T-helper 9 cell (primary cell): ENCODE measurements at regions not wholly inside any gene's neighbourhood (a gene's known extent, or its start where the extent isn't known, plus 50 kb on each side); places are given as distances from the start of the nearest gene placed in this dataset.

ENCODE experiments used
- DNase-seq: peaks from one replicate; pipeline ENCODE4 v3.0.0-alpha.2; 2020

DNA sequence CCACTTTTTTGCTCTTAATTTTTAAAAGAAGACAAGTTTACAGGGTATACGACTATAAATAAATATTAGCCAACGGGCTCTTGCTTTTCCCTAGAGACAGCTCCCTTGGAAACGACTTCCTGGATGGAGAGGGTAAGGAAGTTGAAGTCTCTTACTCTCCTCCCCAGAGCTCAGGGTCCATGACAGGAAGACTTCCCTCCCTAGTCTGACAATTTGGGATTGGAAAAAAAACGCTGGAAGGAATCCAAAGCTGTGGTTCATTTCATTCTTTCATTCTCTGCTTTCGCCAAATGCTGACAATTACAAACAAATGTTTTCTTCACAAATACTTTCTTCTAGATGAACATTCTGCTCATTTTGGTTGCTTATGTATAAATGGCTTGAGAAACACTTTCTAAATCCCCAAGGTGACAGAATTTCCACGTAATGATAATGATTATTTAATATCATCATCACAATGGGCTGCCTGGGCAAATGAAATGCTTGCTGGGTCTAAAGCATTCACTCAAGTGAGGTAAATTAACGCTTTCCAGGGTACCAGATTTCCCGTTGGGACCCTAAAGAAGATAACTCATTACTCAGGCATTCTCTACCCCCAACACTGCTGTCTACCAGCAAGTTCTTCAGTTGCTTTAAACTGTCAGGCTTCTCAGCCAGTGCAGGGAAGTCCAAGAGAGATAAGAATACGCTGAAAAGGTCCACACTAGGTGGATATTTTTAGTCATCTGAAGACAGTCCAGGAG is 139.8 kb upstream of the SLC30A5 start:
- DNase-seq = no peak

DNA sequence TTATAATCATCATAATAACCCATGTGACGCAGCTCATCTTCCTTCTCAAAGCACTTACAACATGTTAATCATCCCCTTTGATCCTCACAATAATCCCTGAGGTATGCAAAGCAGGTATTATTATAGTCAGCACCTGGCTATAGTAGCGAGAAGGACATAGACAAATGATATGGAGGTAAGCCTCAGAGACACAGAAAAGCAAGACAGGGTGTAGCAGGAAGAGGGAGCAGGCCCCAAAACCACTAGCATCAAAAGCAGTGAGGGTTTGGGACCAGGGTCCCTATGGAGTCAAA is 139.2 kb upstream of the SLC30A5 start:
- DNase-seq = no peak

DNA sequence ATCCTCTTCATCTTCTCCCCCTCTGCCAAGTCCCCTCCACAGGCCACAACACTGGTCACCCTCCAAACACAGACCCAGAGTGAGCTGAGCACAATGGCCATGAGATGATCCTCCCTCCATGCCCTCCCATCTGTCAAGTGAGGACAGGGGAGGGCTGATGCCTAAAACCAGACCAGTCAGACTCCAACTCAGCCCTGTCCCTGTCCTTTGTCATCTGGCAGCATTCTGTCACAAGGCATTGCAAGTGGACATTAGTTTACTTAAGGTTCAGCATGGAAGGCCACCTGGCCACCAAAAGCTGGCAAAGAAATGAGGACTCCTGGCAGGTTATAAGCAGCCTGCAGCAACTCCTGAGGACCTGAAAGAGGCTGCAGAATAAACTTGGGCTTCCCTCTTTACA is 136.2 kb upstream of the SLC30A5 start:
- DNase-seq = no peak

DNA sequence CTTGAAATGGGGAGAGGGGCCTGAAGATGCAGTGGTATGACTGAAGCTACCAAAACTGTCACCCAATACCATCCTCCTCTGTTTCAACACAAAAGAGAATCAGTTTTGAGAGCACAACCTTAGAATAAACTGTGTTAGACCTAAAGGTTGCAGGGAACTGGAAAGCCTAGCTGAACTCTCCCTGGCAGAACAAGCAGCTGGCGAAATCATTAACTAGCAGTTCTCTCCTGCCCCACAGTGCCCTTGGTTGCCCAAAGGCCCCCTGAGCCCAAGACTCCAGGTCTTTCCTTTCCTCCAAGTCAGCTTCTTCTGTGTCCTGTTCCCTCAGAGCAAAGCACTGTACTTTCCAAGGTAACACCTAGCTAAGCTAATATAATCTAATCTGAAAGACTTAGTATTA is 135.4 kb upstream of the SLC30A5 start:
- no peak for DNase-seq

DNA sequence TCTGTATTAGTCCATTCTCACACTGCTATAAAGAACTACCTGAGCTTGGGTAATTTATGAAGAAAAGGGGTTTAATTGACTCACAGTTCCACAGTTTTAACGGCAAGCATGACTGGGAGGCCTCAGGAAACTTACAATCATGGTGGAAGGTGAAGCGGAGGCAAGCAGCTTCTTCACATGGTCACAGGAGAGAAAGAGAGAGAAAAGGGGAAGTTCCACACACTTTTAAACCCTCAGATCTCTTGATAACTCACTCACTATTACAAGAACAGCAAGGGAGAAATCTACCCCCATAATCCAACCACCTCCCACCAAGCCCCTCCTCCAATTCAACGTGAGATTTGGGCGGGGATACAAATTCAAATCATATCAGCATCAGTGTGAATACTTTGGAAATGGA is 133.4 kb upstream of the SLC30A5 start:
- DNase-seq = no peak

DNA sequence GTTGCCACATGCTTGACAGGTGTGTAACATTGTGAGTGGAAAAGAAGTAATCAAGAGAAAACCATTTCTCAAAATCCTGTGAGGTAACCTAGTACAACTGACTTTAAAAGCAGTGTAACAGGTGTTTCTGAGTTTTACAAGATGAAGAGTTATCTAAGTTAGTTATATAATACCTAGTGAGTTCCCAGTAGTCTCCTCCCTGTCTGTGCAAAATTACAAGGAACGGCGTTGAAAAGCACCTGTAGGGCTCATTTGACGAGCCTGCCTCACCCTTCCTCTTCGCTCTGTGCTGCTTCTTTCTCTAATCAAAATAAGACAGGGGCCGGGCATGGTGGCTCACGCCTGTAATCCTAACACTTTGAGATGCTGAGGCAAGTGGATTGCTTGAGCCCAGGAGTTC is 132.9 kb upstream of the SLC30A5 start:
- DNase-seq = no peak

DNA sequence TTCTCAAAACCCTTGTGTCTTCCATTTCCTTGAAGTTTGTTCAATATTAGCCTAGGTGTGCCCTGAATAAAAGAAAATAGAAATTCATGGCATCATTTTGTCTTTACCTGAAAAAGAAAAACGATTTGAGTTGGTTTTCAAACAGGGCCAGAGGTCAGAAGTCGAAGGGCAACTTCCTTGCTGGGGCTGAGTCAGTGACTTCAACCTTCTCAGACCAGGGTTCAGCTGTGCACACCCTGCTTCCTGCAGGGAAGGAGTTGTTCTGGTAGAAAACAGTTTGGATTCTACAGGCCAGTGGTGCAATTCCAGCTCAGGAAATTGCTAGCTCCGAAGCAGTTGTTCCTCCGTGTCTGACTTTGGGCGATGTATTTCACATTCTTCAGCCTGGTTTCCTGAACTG is 132.1 kb upstream of the SLC30A5 start:
- DNase-seq = no peak

DNA sequence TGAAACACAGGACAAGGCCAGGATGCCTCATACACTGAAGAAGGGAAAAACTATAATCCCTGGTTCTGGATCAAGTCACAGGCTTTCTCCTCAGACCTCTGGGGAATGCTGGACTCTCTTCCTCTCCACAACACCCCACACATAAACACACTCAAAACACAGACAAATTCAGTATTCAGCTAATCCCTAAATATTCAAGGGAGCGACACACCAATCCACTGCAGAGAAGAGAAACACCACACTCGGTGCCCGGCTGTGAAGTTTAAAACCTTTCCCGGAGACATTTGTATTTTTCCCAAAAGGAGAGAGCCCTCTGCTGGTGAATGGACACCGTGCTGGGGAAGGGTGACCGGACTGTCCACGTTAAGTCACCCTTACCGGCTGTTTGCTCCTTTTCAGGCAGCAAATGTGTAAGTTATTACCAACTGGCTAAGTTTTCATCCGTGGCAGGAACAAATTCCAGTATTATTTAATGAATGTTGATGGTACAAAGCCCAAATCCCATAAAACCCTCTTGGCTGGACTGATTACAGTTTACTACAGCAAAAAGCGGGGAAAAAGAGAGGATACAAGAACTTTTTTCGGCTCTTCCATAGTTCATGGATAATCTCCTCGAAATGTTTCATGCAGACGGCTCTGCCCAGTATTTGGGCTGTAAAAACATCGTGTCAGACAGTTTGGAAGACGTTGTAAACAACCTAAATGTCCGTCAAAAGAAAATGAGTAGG is 130.9 kb upstream of the SLC30A5 start:
- DNase-seq = no peak

DNA sequence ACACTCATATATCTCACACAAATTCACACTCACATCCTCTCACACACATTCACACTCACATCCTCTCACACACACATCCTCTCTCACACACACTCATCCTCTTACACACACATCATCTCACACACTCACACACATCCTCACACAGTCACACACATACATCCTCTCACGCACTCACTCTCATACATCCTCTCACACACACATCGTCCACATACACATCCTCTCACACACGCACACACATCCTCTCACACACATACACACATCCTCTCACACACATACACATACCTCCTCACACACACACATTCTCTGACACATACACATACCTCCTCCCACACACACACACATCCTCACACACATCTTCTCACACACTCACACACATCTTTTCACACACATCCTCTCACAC is 129.1 kb upstream of the SLC30A5 start:
- no peak for DNase-seq

DNA sequence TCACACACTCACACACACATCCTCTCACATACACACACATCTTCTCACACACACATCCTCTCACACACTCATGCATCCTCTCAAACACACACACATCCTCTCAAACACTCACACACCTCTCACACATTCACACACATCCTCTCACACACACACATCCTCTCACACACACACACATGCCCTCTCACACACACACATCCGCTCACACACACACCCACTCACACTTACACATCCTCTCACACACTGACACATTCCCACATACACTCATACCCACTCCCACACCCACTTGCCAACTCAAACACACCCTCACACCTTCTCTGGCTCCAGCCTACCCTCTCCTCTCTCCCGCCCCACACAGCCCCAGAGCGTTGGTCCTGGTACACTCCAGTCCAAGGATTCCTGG is 127.9 kb upstream of the SLC30A5 start:
- no peak for DNase-seq

DNA sequence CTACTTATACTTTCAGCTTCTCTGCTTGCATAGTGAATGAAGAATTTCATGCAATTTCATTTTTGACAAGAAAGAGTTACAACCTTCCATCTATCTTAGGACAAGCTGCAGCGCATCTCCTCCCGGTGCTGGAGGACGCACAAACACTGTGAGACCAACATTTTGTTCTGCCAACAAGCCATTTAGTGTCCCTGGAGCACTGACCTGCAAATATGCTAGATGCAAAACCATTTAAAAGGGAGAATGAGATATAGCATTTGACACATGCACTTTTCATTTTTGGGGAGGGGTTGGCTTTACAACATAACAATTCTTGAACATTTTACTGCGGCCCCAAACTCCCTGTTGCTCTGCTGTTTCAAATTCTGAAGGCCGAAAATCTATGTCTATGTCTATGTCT is 127.2 kb upstream of the SLC30A5 start:
- no peak for DNase-seq

DNA sequence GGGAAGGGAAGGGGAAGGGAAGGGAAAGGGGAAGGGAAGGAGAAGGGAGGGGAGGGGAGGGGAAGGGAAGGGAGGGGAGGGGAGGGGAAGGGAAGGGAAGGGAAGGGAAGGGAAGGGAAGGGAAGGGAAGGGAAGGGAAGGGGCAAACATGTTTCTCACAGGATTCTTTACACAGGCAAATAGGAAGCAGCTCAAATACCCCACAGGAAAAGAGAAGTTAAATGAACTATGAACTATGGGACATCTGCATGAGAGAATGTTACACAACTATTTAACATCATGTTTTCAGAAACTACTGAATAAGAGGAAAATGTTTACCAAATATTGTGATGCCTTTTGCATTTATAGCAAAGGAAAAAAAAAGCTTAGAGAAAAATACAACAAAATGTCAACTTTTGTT is 125.4 kb upstream of the SLC30A5 start:
- no peak for DNase-seq

DNA sequence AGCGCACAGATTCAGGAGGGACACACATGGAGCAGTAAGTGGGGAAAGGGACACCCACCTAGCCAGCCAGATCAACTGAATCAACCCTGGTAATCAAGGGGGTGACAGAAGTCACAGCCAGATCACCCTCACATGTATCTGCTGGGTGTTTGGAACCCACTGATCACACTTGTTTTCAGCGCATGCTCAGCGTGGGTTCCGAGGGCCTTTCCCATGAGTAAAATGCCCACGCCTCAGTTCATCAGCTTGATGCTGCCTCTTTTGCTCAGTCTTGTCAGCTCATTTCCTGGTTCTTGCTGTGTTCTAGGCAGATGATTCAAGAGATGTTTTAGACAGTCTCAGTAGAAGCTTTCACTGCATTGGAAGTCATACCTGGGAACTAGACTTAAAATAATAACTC is 123.2 kb upstream of the SLC30A5 start:
- DNase-seq = no peak

DNA sequence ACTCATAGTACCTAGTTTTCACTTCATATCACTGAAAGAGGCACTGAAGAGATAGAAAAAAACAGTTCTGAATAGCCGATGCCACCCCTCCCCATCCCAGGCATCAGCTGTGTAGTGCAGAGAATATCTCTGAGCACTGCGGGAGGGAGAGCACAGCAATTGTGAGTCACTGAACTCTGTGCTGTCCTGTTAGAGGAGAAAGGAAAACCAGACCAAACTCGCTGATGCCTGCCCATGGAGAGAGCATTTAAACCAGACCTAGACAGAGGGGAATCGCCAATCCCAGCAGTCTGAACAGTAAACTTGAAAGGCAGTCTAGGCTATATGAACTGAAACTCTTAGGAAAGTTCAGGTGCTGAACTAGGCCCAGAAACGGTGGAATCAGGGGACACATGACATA is 120.1 kb upstream of the SLC30A5 start:
- DNase-seq = no peak

DNA sequence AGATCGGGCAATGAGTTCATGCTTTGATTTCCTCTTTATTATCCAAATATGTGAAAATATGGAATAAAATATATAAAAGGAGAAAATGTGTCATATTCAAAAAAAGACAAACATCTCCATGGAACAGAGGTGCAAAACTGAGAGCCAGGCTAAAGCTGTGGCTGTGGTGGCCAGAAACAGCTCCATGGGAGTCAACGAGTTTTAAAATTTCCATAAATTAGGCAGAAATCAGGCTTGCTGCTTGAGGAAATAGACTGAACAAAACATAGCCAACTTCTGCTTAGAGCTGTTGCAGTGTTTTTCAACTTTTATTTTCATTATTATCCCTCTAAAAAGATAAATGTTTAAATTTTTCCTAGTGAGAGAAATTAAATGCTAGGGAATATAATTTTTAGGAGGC is 110.8 kb upstream of the SLC30A5 start:
- DNase-seq = no peak

DNA sequence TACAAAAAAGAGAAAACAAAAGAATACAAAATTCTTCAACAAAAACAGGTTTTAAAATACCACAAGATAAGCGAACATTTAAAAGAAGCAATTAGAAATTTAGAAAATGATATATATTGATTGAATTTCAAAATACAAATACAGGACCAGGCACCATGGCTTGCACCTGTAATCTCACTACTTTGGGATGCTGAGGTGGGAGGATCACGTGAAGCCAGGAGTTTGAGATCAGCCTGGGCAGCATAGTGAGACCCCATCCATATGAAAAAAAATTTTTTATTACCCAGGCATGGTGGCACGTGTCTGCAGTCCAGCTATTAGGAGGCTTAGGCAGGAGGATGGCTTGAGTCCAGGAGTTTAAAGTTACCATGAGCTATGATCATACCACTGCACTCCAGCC is 109.9 kb upstream of the SLC30A5 start:
- DNase-seq = no peak

DNA sequence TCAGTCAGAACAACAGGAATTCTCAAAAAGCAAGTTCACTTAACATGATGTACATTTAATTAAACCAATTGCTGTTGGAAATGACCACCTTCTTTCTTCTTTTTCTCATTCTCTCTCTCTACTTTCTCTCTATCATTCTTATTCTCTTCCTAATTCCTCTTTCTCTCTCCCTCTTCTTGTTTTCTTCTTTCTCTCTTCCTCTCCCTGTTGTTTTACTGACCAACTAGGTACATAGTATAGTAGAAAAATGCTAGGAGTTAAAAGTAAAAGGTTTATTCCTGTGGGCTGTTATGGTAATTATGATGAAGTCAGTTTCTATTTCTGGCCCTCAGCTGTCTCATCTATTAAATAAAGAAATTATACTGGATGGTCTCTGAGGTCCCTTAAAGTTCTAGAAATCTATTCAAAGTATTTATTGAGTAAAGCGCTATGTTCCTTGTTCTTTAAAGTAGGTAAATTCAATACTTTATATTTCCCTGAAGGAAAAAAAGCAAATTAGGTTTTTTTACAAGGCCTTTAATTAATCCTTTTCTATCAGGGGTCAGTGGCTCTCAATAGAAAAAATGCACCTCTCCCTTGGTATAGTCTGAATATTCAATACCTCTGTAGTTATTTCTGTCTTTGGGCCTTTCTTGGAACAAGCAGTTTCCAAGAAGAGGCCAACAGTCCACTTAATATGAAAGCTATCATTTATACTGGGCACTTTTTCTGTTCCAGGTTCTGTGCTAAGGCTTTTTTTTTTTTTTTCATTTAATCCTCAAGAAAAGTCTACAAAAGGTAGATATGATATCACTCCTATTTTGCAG is 102.3 kb upstream of the SLC30A5 start:
- no peak for DNase-seq

DNA sequence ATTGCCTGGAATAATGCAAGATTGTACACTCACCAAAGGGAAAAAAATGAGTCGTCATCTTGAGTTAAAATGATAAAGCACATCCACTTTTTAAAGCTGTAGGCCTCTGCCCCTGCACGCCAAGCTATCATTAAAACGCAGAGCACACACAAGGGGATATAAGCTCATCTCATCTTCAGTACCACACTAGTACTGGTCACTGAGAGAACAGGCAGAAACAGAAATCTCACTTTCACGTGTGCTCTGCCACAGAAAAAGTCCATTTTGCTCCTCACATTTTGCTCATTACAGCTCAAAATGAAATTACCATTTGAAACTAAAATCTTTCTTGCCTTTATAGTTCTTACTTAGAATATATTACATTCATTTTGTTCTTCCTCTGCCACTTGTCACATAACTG is 99.2 kb upstream of the SLC30A5 start:
- DNase-seq = no peak

DNA sequence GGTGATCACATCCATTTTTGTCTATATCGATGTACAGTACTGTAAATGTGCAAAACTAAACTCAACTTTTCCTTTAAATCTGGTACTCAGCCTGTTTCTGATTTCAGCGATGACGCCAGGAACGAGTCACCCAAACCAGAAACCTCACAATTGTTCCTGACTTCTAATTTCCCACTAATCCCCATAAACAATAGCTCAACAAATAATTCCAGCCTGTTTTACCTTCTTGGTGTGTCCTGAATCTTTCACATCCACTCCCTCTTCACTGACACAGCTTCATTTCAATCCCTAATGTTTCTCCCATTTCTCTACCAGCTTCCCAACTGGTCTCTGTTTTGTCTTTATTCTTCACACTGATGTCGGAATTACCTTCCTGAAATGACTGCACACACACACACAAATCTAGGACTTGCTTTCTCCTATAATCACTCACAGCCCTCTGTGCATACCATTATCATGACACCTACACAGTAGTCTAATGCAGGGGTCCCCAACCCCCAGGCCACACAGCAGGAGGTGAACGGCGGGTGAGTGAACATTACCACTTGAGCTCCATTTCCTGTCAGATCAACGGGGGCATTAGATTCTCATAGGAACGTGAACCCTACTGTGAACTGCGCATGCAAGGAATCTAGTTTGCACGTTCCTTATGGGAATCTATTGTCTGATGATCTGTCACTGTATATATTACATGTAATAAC is 97.8 kb upstream of the SLC30A5 start:
- no peak for DNase-seq

DNA sequence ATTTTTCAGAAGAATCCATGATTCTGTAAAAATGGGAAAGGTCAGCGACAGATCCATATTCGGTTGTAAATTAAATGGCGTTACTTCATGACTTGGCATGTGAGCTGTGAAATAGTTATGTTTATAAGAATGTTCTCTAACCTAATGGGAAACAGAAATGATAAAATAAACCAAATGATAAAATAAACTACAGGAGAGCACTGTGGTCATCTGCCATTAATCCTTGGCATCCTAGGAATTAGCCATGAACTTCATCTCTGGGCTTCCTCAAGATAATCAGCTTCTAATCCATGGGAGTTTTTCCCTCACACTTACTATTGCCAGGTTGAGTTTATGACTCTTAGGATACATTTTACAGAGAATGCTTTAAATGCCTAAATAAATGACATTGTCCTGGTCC is 94.6 kb upstream of the SLC30A5 start:
- DNase-seq = no peak

DNA sequence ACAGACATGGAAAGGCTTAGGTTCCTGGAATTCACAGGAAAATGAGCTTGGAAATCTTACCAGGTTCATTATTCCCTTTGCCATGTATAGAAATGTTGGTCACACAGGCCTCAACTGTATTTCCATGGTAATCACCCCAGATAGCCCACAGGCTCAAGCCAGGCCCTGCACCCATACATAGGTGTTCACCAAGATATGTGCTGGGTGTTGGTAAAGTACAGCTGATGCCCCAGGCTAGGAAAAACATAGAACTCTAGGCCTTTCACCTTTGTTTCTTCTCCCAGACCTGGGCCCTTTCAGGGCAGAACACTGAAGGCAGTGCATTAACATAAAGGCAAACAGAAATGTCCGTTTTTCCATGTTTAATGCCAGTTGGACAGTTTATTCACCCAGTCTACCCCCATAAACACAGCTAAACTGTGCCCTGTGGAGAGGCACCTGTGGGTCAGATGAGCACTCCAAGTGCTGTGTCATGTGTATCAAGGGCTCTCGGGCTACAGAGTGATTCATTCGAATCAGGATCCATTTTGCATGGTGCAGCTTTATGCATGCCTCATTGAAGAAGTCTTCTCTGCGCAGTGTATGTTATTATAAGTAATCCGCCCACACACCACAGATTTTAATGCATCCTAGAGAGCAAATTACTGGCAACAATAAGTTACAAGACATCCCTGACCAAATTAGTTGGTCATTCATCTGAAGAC is 93.4 kb upstream of the SLC30A5 start:
- DNase-seq = no peak

DNA sequence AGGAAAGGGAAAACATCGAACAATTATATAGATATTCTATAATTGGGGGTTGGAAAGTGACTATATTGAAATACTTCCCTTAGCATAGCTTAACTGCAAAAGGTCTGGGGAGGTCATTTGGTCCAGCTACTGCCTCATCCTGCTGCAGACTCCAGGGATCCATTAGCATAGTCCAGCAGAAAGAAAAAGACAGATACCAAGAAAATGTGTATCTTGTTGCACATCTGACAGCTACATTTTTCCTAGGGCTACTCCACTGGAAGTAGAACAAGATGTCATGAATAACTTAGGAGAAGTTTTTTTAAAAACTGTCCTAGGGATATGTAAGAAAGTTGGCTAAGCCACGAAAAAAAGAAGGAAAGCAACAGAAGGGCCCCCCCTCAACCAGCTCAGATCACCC is 92.9 kb upstream of the SLC30A5 start:
- DNase-seq = no peak

DNA sequence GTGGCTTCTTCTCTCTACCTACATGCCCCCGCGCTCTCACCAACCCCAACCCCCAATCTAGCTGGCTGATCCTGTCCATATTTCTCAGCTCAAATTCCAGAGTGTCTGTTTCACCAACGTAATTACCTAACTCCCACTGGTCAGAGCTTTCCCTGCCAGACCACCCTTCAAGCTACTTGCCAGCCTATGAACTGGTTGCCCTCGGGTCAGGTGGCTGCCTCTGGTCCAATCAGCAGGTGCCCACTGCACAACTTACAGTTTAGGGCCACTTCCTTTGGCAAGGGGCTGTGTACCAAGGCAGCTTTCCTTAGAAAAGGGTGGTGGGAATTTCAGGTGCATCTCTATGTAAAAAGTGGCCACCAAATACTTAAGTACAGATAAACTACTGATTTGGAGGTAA is 92.2 kb upstream of the SLC30A5 start:
- no peak for DNase-seq
